ENCODE measurements at regions not wholly inside any gene's neighbourhood (a gene's known extent, or its start where the extent isn't known, plus 50 kb on each side); places are given as distances from the start of the nearest gene placed in this dataset.

GRCh38 chrX:20461576-20461975 is 194.9 kb upstream of the RPS6KA3 start:
- no peak for DNase-seq

GRCh38 chrX:20461002-20461401 is 194.3 kb upstream of the RPS6KA3 start:
- DNase-seq = no peak

GRCh38 chrX:20459410-20460350 is 193.0 kb upstream of the RPS6KA3 start:
- DNase-seq = no peak

GRCh38 chrX:20456971-20457370 is 190.3 kb upstream of the RPS6KA3 start:
- DNase-seq = no peak

GRCh38 chrX:20455001-20455400 is 188.3 kb upstream of the RPS6KA3 start:
- DNase-seq = no peak

- DNase-seq = no peak
These were observed 187.4 kb upstream of the RPS6KA3 start for GRCh38 chrX:20454117-20454516.

- DNase-seq = no peak
These were observed 185.8 kb upstream of the RPS6KA3 start for GRCh38 chrX:20452487-20452886.

GRCh38 chrX:20451929-20452328 is 185.2 kb upstream of the RPS6KA3 start:
- DNase-seq = no peak

- no peak for DNase-seq
These were observed 178.4 kb upstream of the RPS6KA3 start for GRCh38 chrX:20445109-20445508.

GRCh38 chrX:20442597-20442996 is 175.9 kb upstream of the RPS6KA3 start:
- peak; percentile 62 for DNase-seq

GRCh38 chrX:20441123-20441522 is 174.4 kb upstream of the RPS6KA3 start:
- DNase-seq = no peak

GRCh38 chrX:20438871-20439526 is 172.3 kb upstream of the RPS6KA3 start:
- no peak for DNase-seq

GRCh38 chrX:20437683-20438082 is 171.0 kb upstream of the RPS6KA3 start:
- DNase-seq = no peak

GRCh38 chrX:20435913-20436312 is 169.2 kb upstream of the RPS6KA3 start:
- no peak for DNase-seq

GRCh38 chrX:20434986-20435385 is 168.3 kb upstream of the RPS6KA3 start:
- DNase-seq = no peak

GRCh38 chrX:20433388-20433775 is 166.7 kb upstream of the RPS6KA3 start:
- no peak for DNase-seq

GRCh38 chrX:20432746-20433387 is 166.2 kb upstream of the RPS6KA3 start:
- no peak for DNase-seq

GRCh38 chrX:20432048-20432447 is 165.3 kb upstream of the RPS6KA3 start:
- no peak for DNase-seq

GRCh38 chrX:20431486-20431885 is 164.8 kb upstream of the RPS6KA3 start:
- no peak for DNase-seq

- no peak for DNase-seq
These were observed 160.6 kb upstream of the RPS6KA3 start for GRCh38 chrX:20427173-20427770.

- no peak for DNase-seq
These were observed 155.0 kb upstream of the RPS6KA3 start for GRCh38 chrX:20421697-20422096.

GRCh38 chrX:20421275-20421674 is 154.6 kb upstream of the RPS6KA3 start:
- DNase-seq = no peak

- no peak for DNase-seq
These were observed 153.3 kb upstream of the RPS6KA3 start for GRCh38 chrX:20420058-20420457.
